ENCODE measurements at regions not wholly inside any gene's neighbourhood (a gene's known extent, or its start where the extent isn't known, plus 50 kb on each side); places are given as distances from the start of the nearest gene placed in this dataset.

DNA sequence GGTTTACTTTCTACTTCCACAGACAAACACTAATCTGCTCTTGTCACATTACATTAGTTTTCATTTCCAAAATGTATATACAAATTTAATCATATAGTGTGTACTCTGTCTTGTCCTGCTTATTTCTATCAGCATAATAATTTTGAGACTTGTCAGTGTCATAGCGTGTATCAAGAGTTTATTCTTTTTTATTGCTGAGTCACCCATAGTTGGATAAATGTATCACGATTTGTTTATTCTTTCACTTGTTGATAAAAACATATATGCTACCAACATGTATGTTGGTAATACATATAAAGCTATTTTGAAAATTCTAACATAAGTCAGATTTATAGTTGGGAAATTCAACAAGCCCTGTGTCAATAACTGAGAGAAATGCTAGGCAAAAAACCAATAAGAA lies 261.2 kb downstream of the TRAM1L1 start:
- DNase-seq: no peak
- Mint-ChIP-seq H3K27ac (no peak overlapping the region), H3K36me3 (ENCODE audit: low read depth) (peaks cover 9% of the 10 kb centered on the region; the same call in 1 of the 2 replicates), H3K27me3 (ENCODE audit: insufficient read depth) (peaks cover 2% of the 10 kb centered on the region; the same call in 1 of the 2 replicates), H3K4me1 (ENCODE audit: low read depth) (no peaks in the 10 kb centered on the region), H3K4me3 (no peak overlapping the region), H3K9me3 (peaks cover 39% of the 10 kb centered on the region)
- TF ChIP-seq CTCF (IDR thresholded peaks at IDR 0.05): no peak

- Mint-ChIP-seq H3K27ac (no peak overlapping the region), H3K9me3 (peaks cover 28% of the 10 kb centered on the region), H3K4me3 (no peak overlapping the region), H3K36me3 (ENCODE audit: low read depth) (no peaks in the 10 kb centered on the region), H3K4me1 (ENCODE audit: low read depth) (no peaks in the 10 kb centered on the region), H3K27me3 (ENCODE audit: insufficient read depth) (no peaks in the 10 kb centered on the region)
- no peak for DNase-seq
- no peak for TF ChIP-seq CTCF (IDR thresholded peaks at IDR 0.05)
These were observed 273.6 kb downstream of the TRAM1L1 start for GRCh38 chr4:116811730-116812129.

- DNase-seq: no peak
- no peaks in the 10 kb centered on the region for H3K27me3 Mint-ChIP-seq (ENCODE audit: insufficient read depth)
- H3K4me1 Mint-ChIP-seq (ENCODE audit: low read depth): no peaks in the 10 kb centered on the region
- H3K36me3 Mint-ChIP-seq (ENCODE audit: low read depth): no peaks in the 10 kb centered on the region
- TF ChIP-seq CTCF (IDR thresholded peaks at IDR 0.05): no peak
- no peak overlapping the region for H3K4me3 Mint-ChIP-seq
- H3K27ac Mint-ChIP-seq: no peak overlapping the region
- peaks cover 10% of the 10 kb centered on the region; the same call in 1 of the 2 replicates for H3K9me3 Mint-ChIP-seq
These were observed 289.4 kb downstream of the TRAM1L1 start for GRCh38 chr4:116796022-116796421.

GRCh38 chr4:116788723-116789122 lies 296.7 kb downstream of the TRAM1L1 start:
- no peak for DNase-seq
- Mint-ChIP-seq H3K4me1 (ENCODE audit: low read depth) (no peaks in the 10 kb centered on the region), H3K4me3 (no peak overlapping the region), H3K36me3 (ENCODE audit: low read depth) (no peaks in the 10 kb centered on the region), H3K27me3 (ENCODE audit: insufficient read depth) (no peaks in the 10 kb centered on the region), H3K27ac (no peak overlapping the region), H3K9me3 (no peaks in the 10 kb centered on the region)
- TF ChIP-seq CTCF (IDR thresholded peaks at IDR 0.05): no peak

- H3K27ac Mint-ChIP-seq: no peak overlapping the region
These were observed 330.3 kb downstream of the TRAM1L1 start for GRCh38 chr4:116755051-116755450.

More at GRCh38 chr4:116755051-116755450, 330.3 kb downstream of the TRAM1L1 start:
- Mint-ChIP-seq H3K27me3 (ENCODE audit: insufficient read depth) (no peaks in the 10 kb centered on the region), H3K36me3 (ENCODE audit: low read depth) (no peaks in the 10 kb centered on the region), H3K4me3 (no peak overlapping the region), H3K9me3 (peaks cover 11% of the 10 kb centered on the region; the same call in 1 of the 2 replicates), H3K4me1 (ENCODE audit: low read depth) (no peaks in the 10 kb centered on the region)
- TF ChIP-seq CTCF (IDR thresholded peaks at IDR 0.05): no peak
- DNase-seq: no peak

Measured in HFFc6 (cell line).